Omental fat pad (tissue), 3 donors: ENCODE measurements at regions not wholly inside any gene's neighbourhood (a gene's known extent, or its start where the extent isn't known, plus 50 kb on each side); places are given as distances from the start of the nearest gene placed in this dataset.

Experiments used
- ATAC-seq: fragments of 150-250 bp; one replicate; pipeline ENCODE4 v1.9.1; 2016; ENCODE audit warnings: mild to moderate bottlenecking, moderate library complexity; ENCODE audit not compliant: low FRiP score
- DNase-seq: peaks from one replicate; pipeline ENCODE4 v3.0.0-alpha.2; 2019; ENCODE audit warnings: low spot score
- CTCF ChIP-seq, 3 donors: fragments of 450-650 bp; IDR thresholded peaks; one replicate each; pipeline ENCODE4 v1.5.1; 2016 to 2017; ENCODE audit warnings: antibody characterized with exemption in 3 of 3, mild to moderate bottlenecking in 3 of 3, moderate library complexity in 2 of 3

- ATAC-seq, result peak; percentile 19
Observed at GRCh38 chr6:88491266-88491880, 325.2 kb upstream of the CNR1 start.

GRCh38 chr6:88490908-88491264, 324.7 kb upstream of the CNR1 start:
- peak; percentile 70 for ATAC-seq
- no peak for TF ChIP-seq CTCF (IDR thresholded peaks at IDR 0.05)

More at GRCh38 chr6:88491266-88491880, 325.2 kb upstream of the CNR1 start:
- TF ChIP-seq CTCF (IDR thresholded peaks at IDR 0.05), result no peak
- DNase-seq, result no peak

GRCh38 chr6:88490195-88490907, 324.2 kb upstream of the CNR1 start:
- no peak for ATAC-seq
- DNase-seq, result no peak
- no peak for TF ChIP-seq CTCF (IDR thresholded peaks at IDR 0.05)

More at GRCh38 chr6:88490908-88491264, 324.7 kb upstream of the CNR1 start:
- no peak for DNase-seq

- ATAC-seq (no peak), DNase-seq (no peak)
- no peak for TF ChIP-seq CTCF (IDR thresholded peaks at IDR 0.05)
Observed at GRCh38 chr6:88483424-88483823, 317.3 kb upstream of the CNR1 start.

- TF ChIP-seq CTCF (IDR thresholded peaks at IDR 0.05), result no peak
Observed at GRCh38 chr6:88482465-88482864, 316.3 kb upstream of the CNR1 start.

GRCh38 chr6:88481519-88481918, 315.4 kb upstream of the CNR1 start:
- DNase-seq (no peak), ATAC-seq (no peak)
- TF ChIP-seq CTCF (IDR thresholded peaks at IDR 0.05), result no peak

More at GRCh38 chr6:88482465-88482864, 316.3 kb upstream of the CNR1 start:
- ATAC-seq (no peak), DNase-seq (no peak)

GRCh38 chr6:88480816-88481215, 314.7 kb upstream of the CNR1 start:
- ATAC-seq, result no peak
- no peak for DNase-seq
- no peak for TF ChIP-seq CTCF (IDR thresholded peaks at IDR 0.05)
